MM.1S (cell line): ENCODE measurements at regions not wholly inside any gene's neighbourhood (a gene's known extent, or its start where the extent isn't known, plus 50 kb on each side); places are given as distances from the start of the nearest gene placed in this dataset.

Source experiments
- DNase-seq: peaks from one replicate; pipeline ENCODE4 v3.0.0-alpha.2; 2015
- H2AFZ ChIP-seq: fragments of 300-600 bp; sonication (generic); 2 replicates; pipeline ENCODE4 v1.6.0; 2016; ENCODE audit warnings: antibody characterized with exemption, low read length
- H3F3A ChIP-seq: fragments of 300-600 bp; sonication (generic); 2 replicates; pipeline ENCODE4 v1.6.1; 2016; ENCODE audit warnings: mild to moderate bottlenecking, antibody characterized with exemption, low read length, moderate library complexity, mixed read lengths; ENCODE audit not compliant: insufficient read depth
- H3K27ac ChIP-seq: fragments of 300-600 bp; sonication (generic); 2 replicates; pipeline ENCODE4 v1.5.1; 2016; ENCODE audit warnings: mild to moderate bottlenecking, low read length
- H3K27me3 ChIP-seq: fragments of 300-600 bp; sonication (generic); replicated peaks from 2 replicates; pipeline ENCODE4 v1.6.0; 2016; ENCODE audit warnings: low read length; ENCODE audit not compliant: insufficient read depth
- H3K36me3 ChIP-seq: fragments of 300-600 bp; sonication (generic); replicated peaks from 2 replicates; pipeline ENCODE4 v1.6.1; 2016; ENCODE audit warnings: mild to moderate bottlenecking, low read length, mixed read lengths; ENCODE audit not compliant: insufficient read depth
- H3K4me1 ChIP-seq: fragments of 300-600 bp; sonication (generic); 2 replicates; pipeline ENCODE4 v1.6.1; 2016; ENCODE audit warnings: low read length, mixed read lengths
- H3K4me2 ChIP-seq: fragments of 300-600 bp; sonication (generic); 2 replicates; pipeline ENCODE4 v1.6.0; 2016; ENCODE audit warnings: low read depth, low read length
- H3K4me3 ChIP-seq: fragments of 300-600 bp; sonication (generic); 2 replicates; pipeline ENCODE4 v1.5.1; 2016; ENCODE audit warnings: low read length, mixed read lengths
- H3K79me2 ChIP-seq: fragments of 300-600 bp; sonication (generic); 2 replicates; pipeline ENCODE4 v1.6.1; 2016; ENCODE audit warnings: mixed run types, low read length, mixed read lengths
- H3K9ac ChIP-seq: fragments of 300-600 bp; sonication (generic); 2 replicates; pipeline ENCODE4 v1.6.1; 2016; ENCODE audit warnings: low read length, mixed read lengths
- H3K9me2 ChIP-seq: fragments of 300-600 bp; sonication (generic); replicated peaks from 2 replicates; pipeline ENCODE4 v1.6.1; 2016; ENCODE audit warnings: mild to moderate bottlenecking, low read length, mixed read lengths; ENCODE audit not compliant: insufficient read depth
- H3K9me3 ChIP-seq: fragments of 300-600 bp; sonication (generic); replicated peaks from 2 replicates; pipeline ENCODE4 v1.6.1; 2016; ENCODE audit warnings: mild to moderate bottlenecking, low read length, mixed read lengths; ENCODE audit not compliant: insufficient read depth
- H4K20me1 ChIP-seq: fragments of 300-600 bp; sonication (generic); 2 replicates; pipeline ENCODE4 v1.6.1; 2016; ENCODE audit warnings: mild to moderate bottlenecking, low read length, moderate library complexity, mixed read lengths; ENCODE audit not compliant: insufficient read depth
- EZH2 ChIP-seq: fragments of 300-600 bp; sonication (generic); optimal IDR thresholded peaks from 2 replicates; pipeline ENCODE3; 2017; ENCODE audit warnings: low read depth, mild to moderate bottlenecking, antibody characterized with exemption, low read length, mixed read lengths
- EZH2phosphoT487 ChIP-seq: fragments of 300-600 bp; sonication (generic); IDR thresholded peaks from 2 replicates; pipeline ENCODE4 v1.6.1; 2018; ENCODE audit warnings: antibody characterized with exemption, low read length
- TF ChIP-seq, protein P1 (sequence below): fragments of 300-600 bp; sonication (generic); IDR thresholded peaks from 2 replicates; pipeline ENCODE4 v1.5.1; 2016; ENCODE audit warnings: antibody characterized with exemption, low read length, mixed read lengths

GRCh38 chrX:80216086-80216485 lies 201.5 kb downstream of the TBX22 start:
- H3K9me3 ChIP-seq = no peaks in the 10 kb centered on the region
- no peaks in the 10 kb centered on the region for H4K20me1 ChIP-seq
- no peak overlapping the region for H3K9ac ChIP-seq
- no peak overlapping the region for H3K4me2 ChIP-seq
- H3F3A ChIP-seq = no peaks in the 10 kb centered on the region
- no peak overlapping the region for H2AFZ ChIP-seq
- no peaks in the 10 kb centered on the region for H3K27me3 ChIP-seq
- DNase-seq = no peak
- no peaks in the 10 kb centered on the region for H3K9me2 ChIP-seq
- no peaks in the 10 kb centered on the region for H3K36me3 ChIP-seq
- no peak overlapping the region for H3K4me3 ChIP-seq
- no peak overlapping the region for H3K27ac ChIP-seq
- no peaks in the 10 kb centered on the region for H3K4me1 ChIP-seq
- no peaks in the 10 kb centered on the region for H3K79me2 ChIP-seq
- no peak for TF ChIP-seq EZH2phosphoT487
- TF ChIP-seq, protein P1, sequence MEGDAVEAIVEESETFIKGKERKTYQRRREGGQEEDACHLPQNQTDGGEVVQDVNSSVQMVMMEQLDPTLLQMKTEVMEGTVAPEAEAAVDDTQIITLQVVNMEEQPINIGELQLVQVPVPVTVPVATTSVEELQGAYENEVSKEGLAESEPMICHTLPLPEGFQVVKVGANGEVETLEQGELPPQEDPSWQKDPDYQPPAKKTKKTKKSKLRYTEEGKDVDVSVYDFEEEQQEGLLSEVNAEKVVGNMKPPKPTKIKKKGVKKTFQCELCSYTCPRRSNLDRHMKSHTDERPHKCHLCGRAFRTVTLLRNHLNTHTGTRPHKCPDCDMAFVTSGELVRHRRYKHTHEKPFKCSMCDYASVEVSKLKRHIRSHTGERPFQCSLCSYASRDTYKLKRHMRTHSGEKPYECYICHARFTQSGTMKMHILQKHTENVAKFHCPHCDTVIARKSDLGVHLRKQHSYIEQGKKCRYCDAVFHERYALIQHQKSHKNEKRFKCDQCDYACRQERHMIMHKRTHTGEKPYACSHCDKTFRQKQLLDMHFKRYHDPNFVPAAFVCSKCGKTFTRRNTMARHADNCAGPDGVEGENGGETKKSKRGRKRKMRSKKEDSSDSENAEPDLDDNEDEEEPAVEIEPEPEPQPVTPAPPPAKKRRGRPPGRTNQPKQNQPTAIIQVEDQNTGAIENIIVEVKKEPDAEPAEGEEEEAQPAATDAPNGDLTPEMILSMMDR = no peak
- TF ChIP-seq EZH2 = no peak

- Histone ChIP-seq H3K4me1 (no peaks in the 10 kb centered on the region), H3K36me3 (no peaks in the 10 kb centered on the region), H3K9me2 (no peaks in the 10 kb centered on the region), H3K79me2 (no peaks in the 10 kb centered on the region), H3K9me3 (no peaks in the 10 kb centered on the region), H3F3A (no peaks in the 10 kb centered on the region), H3K27me3 (no peaks in the 10 kb centered on the region), H4K20me1 (no peaks in the 10 kb centered on the region), H2AFZ (peak overlapping the region; percentile 45; the same call in 1 of the 2 replicates), H3K27ac (no peak overlapping the region), H3K4me3 (0 out of 2 replicates have a peak overlapping the region, but pooled peaks have one; percentile 9), H3K9ac (no peak overlapping the region), H3K4me2 (no peak overlapping the region)
- TF ChIP-seq EZH2 (no peak), EZH2phosphoT487 (no peak)
- TF ChIP-seq, protein P1 = peak; percentile 20; the same call in 1 of the 2 replicates
- DNase-seq = no peak
These were observed 196.2 kb upstream of the TENT5D start for GRCh38 chrX:80223982-80224579.

DNA sequence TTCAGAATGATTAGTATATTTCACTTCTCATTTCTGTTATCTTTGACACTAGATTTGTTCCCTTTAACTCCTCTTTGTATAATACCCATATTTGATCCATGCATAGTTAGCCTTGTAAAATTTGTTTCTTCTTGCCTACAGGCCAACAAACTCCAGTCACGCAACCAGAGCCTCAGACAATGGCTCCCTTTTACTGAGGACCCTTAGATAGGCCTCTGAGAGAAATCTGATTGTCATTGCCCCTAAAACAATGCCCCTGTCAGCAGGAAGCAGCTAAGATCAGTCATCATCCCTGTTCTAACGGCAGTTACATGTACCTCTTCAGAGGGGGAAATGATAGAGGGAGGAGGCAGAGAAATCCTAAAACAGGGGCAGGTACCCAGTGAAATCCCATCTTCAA lies 190.6 kb upstream of the TENT5D start:
- Histone ChIP-seq H3K9me2 (no peaks in the 10 kb centered on the region), H3K4me2 (no peak overlapping the region), H4K20me1 (no peaks in the 10 kb centered on the region), H3K9me3 (no peaks in the 10 kb centered on the region), H3K36me3 (no peaks in the 10 kb centered on the region), H3K4me1 (no peaks in the 10 kb centered on the region), H3K27ac (no peak overlapping the region), H3K9ac (no peak overlapping the region), H3K4me3 (no peak overlapping the region), H3K79me2 (no peaks in the 10 kb centered on the region), H2AFZ (no peak overlapping the region), H3F3A (no peaks in the 10 kb centered on the region), H3K27me3 (no peaks in the 10 kb centered on the region)
- TF ChIP-seq EZH2phosphoT487 (no peak), EZH2 (no peak)
- TF ChIP-seq, protein P1 = no peak
- no peak for DNase-seq
